H9 (cell line): ENCODE measurements at regions not wholly inside any gene's neighbourhood (a gene's known extent, or its start where the extent isn't known, plus 50 kb on each side); places are given as distances from the start of the nearest gene placed in this dataset.

ENCODE experiments used
- DNase-seq: peaks from one replicate; pipeline ENCODE4 v3.0.0-alpha.2; 2017
- H2AFZ ChIP-seq: one replicate; pipeline ENCODE4 v1.6.1; 2013; ENCODE audit warnings: mild to moderate bottlenecking, low read length, control low read depth, moderate library complexity
- H2AK5ac ChIP-seq: 2 replicates; pipeline ENCODE4 v1.6.1; 2013; ENCODE audit warnings: low read length, control low read depth, mixed read lengths; ENCODE audit not compliant: insufficient read length
- H2BK120ac ChIP-seq: one replicate; pipeline ENCODE4 v1.6.1; 2013; ENCODE audit warnings: low read depth, mild to moderate bottlenecking, low read length, control low read depth, inconsistent platforms; ENCODE audit not compliant: poor library complexity, severe bottlenecking
- H2BK12ac ChIP-seq: 2 replicates; pipeline ENCODE4 v1.6.1; 2013; ENCODE audit warnings: low read length, control low read depth, mixed read lengths, low read depth; ENCODE audit not compliant: insufficient read length
- H2BK15ac ChIP-seq: 2 replicates; pipeline ENCODE4 v1.6.1; 2013; ENCODE audit warnings: low read depth, low read length, control low read depth
- H2BK20ac ChIP-seq: one replicate; pipeline ENCODE4 v1.6.1; 2013; ENCODE audit warnings: low read depth, mild to moderate bottlenecking, low read length, control low read depth, inconsistent platforms; ENCODE audit not compliant: poor library complexity, severe bottlenecking
- H2BK5ac ChIP-seq: 2 replicates; pipeline ENCODE4 v1.6.1; 2013; ENCODE audit warnings: low read length, control low read depth, mixed read lengths; ENCODE audit not compliant: insufficient read length
- H3K14ac ChIP-seq: 2 replicates; pipeline ENCODE4 v1.6.1; 2013; ENCODE audit warnings: low read length, control low read depth; ENCODE audit not compliant: insufficient read depth
- H3K18ac ChIP-seq: 2 replicates; pipeline ENCODE4 v1.6.1; 2013; ENCODE audit warnings: low read depth, mild to moderate bottlenecking, mixed read lengths, low read length, control low read depth; ENCODE audit not compliant: insufficient read length
- H3K23ac ChIP-seq: 2 replicates; pipeline ENCODE4 v1.6.1; 2013; ENCODE audit warnings: low read length, control low read depth, mixed read lengths, low read depth; ENCODE audit not compliant: insufficient read length
- H3K23me2 ChIP-seq: 2 replicates; pipeline ENCODE4 v1.6.1; 2013; ENCODE audit warnings: low read depth, mild to moderate bottlenecking, mixed read lengths, low read length, control low read depth; ENCODE audit not compliant: insufficient read length, poor library complexity, severe bottlenecking
- H3K27ac ChIP-seq: 2 replicates; pipeline ENCODE4 v1.5.1; 2013; ENCODE audit warnings: low read length, control low read depth, mixed read lengths, low read depth; ENCODE audit not compliant: insufficient read length
- H3K27me3 ChIP-seq: 2 replicates; pipeline ENCODE4 v1.6.1; 2013; ENCODE audit warnings: low read length, control low read depth, inconsistent platforms; ENCODE audit not compliant: insufficient read depth
- H3K4ac ChIP-seq: 2 replicates; pipeline ENCODE4 v1.6.1; 2013; ENCODE audit warnings: low read depth, mild to moderate bottlenecking, control low read depth, inconsistent platforms, low read length, moderate library complexity
- H3K4me1 ChIP-seq: 2 replicates; pipeline ENCODE4 v1.6.1; 2013; ENCODE audit warnings: low read length, control low read depth, inconsistent platforms; ENCODE audit not compliant: insufficient read depth
- H3K4me2 ChIP-seq: 2 replicates; pipeline ENCODE4 v1.6.1; 2013; ENCODE audit warnings: low read length, control low read depth, mixed read lengths; ENCODE audit not compliant: insufficient read length, insufficient read depth
- H3K56ac ChIP-seq: 2 replicates; pipeline ENCODE4 v1.6.1; 2013; ENCODE audit warnings: low read depth, mild to moderate bottlenecking, mixed read lengths, low read length, control low read depth; ENCODE audit not compliant: insufficient read length
- H3K79me1 ChIP-seq: 2 replicates; pipeline ENCODE4 v1.6.1; 2013; ENCODE audit warnings: low read depth, mild to moderate bottlenecking, moderate library complexity, low read length, control low read depth, inconsistent platforms; ENCODE audit not compliant: insufficient read depth, poor library complexity, severe bottlenecking
- H3K79me2 ChIP-seq: 2 replicates; pipeline ENCODE4 v1.6.1; 2013; ENCODE audit warnings: low read length, control low read depth, inconsistent platforms; ENCODE audit not compliant: insufficient read depth
- H3K9ac ChIP-seq: 2 replicates; pipeline ENCODE4 v1.6.1; 2013; ENCODE audit warnings: low read length, control low read depth, mixed read lengths; ENCODE audit not compliant: insufficient read length; ENCODE audit errors: extremely low read depth
- H3K9me3 ChIP-seq: one replicate; pipeline ENCODE4 v1.6.1; 2013; ENCODE audit warnings: low read depth, low read length, inconsistent platforms; ENCODE audit not compliant: control insufficient read depth
- H3T11ph ChIP-seq: one replicate; pipeline ENCODE4 v1.6.1; 2013; ENCODE audit warnings: mild to moderate bottlenecking, low read length, control low read depth, inconsistent platforms
- H4K20me1 ChIP-seq: one replicate; pipeline ENCODE4 v1.6.1; 2013; ENCODE audit not compliant: control insufficient read depth, insufficient read length, insufficient read depth
- H4K5ac ChIP-seq: 2 replicates; pipeline ENCODE4 v1.6.1; 2013; ENCODE audit warnings: low read depth, mild to moderate bottlenecking, mixed read lengths, low read length, control low read depth; ENCODE audit not compliant: insufficient read length
- H4K8ac ChIP-seq: replicated peaks from 2 replicates; pipeline ENCODE4 v1.6.1; 2013; ENCODE audit warnings: low read length, control low read depth, mixed read lengths, low read depth; ENCODE audit not compliant: insufficient read length
- H4K91ac ChIP-seq: 2 replicates; pipeline ENCODE4 v1.6.1; 2013; ENCODE audit warnings: low read depth, mild to moderate bottlenecking, moderate library complexity, mixed read lengths, low read length, control low read depth; ENCODE audit not compliant: insufficient read length
- H3K27ac Mint-ChIP-seq, 3 experiments: 2 replicates in 2 of 3; 3 replicates in 1 of 3; pipeline ENCODE4 v1.8.0; 2020 to 2021; ENCODE audit warnings: mixed read lengths in 3 of 3, mild to moderate bottlenecking in 1 of 3, moderate library complexity in 1 of 3
- H3K27me3 Mint-ChIP-seq: 2 replicates; pipeline ENCODE4 v1.8.0; 2021; ENCODE audit warnings: low read depth, mild to moderate bottlenecking, moderate library complexity, mixed read lengths
- H3K36me3 Mint-ChIP-seq, 3 experiments: 2 replicates in 2 of 3; 3 replicates in 1 of 3; pipeline ENCODE4 v1.8.0; 2020 to 2021; ENCODE audit warnings: low read depth in 3 of 3, mixed read lengths in 3 of 3; ENCODE audit not compliant: insufficient read depth in 1 of 3
- H3K4me1 Mint-ChIP-seq, 2 experiments: 2 replicates each; pipeline ENCODE4 v1.8.0; 2020; ENCODE audit warnings: mixed read lengths in 2 of 2
- H3K4me3 Mint-ChIP-seq, 2 experiments: 2 replicates in 1 of 2; 3 replicates in 1 of 2; pipeline ENCODE4 v1.8.0; 2020 to 2021; ENCODE audit warnings: mild to moderate bottlenecking in 2 of 2, mixed read lengths in 2 of 2, moderate library complexity in 1 of 2
- H3K9me3 Mint-ChIP-seq, 2 experiments: 2 replicates in 1 of 2; 3 replicates in 1 of 2; pipeline ENCODE4 v1.8.0; 2020; ENCODE audit warnings: mild to moderate bottlenecking in 2 of 2, mixed read lengths in 2 of 2, moderate library complexity in 1 of 2
- CTCF ChIP-seq: fragments of 200-600 bp; sonication (generic); conservative IDR thresholded peaks from 3 replicates; pipeline ENCODE4 v1.8.0; 2021; ENCODE audit warnings: antibody characterized with exemption, mild to moderate bottlenecking
- WGBS: extraction: QIAGEN DNeasy Blood & Tissue Kit; methylation state at CpG from one replicate; pipeline ENCODE4 v1.1.7; 2013; ENCODE audit warnings: missing lambda C conversion rate, low lambda C conversion rate, mixed read lengths; ENCODE audit not compliant: insufficient read length; ENCODE audit errors: extremely low coverage; 5-methylcytosine and 5-hydroxymethylcytosine counted together

GRCh38 chr21:41678016-41678923, 88.6 kb downstream of the RIPK4 start:
- H4K8ac ChIP-seq = no peak overlapping the region
- H3K18ac ChIP-seq = peak overlapping the region; percentile 65
- no peak overlapping the region for H2BK120ac ChIP-seq
- no peaks in the 10 kb centered on the region for H3K79me2 ChIP-seq
- H3K9me3 Mint-ChIP-seq = no peaks in the 10 kb centered on the region
- H2BK20ac ChIP-seq = no peak overlapping the region
- no peak for TF ChIP-seq CTCF
- no peak overlapping the region for H3K9ac ChIP-seq
- no peak overlapping the region for H3K4me3 Mint-ChIP-seq
- H4K20me1 ChIP-seq = no peaks in the 10 kb centered on the region
- H4K91ac ChIP-seq = no peak overlapping the region
- no peak overlapping the region for H3K4ac ChIP-seq
- H2BK12ac ChIP-seq = no peak overlapping the region
- WGBS = no CpG with 5 or more reads among the region's 17 CpGs
- no peak for DNase-seq
- no peaks in the 10 kb centered on the region; the same call in none of the 2 replicates for H3K4me1 ChIP-seq
- H3K4me2 ChIP-seq = no peak overlapping the region
- no peaks in the 10 kb centered on the region; a peak in 1 of 7 replicates for H3K36me3 Mint-ChIP-seq
- no peak overlapping the region for H2BK5ac ChIP-seq
- H3K14ac ChIP-seq = peak overlapping the region; percentile 41; the same call in 1 of the 2 replicates
- no peak overlapping the region for H3T11ph ChIP-seq
- no peaks in the 10 kb centered on the region for H3K79me1 ChIP-seq
- H3K23me2 ChIP-seq = no peaks in the 10 kb centered on the region
- H3K23ac ChIP-seq = no peak overlapping the region
- H3K27me3 ChIP-seq = no peaks in the 10 kb centered on the region
- no peak overlapping the region for H2AFZ ChIP-seq
- peak overlapping the region in 2 of 3 experiments; percentile 76 to 89; a peak in 4 of 7 replicates for H3K27ac Mint-ChIP-seq
- peaks cover 24 to 42% of the 10 kb centered on the region in 2 experiments for H3K4me1 Mint-ChIP-seq
- H3K9me3 ChIP-seq = no peaks in the 10 kb centered on the region
- peak overlapping the region; percentile 11 for H4K5ac ChIP-seq
- H2AK5ac ChIP-seq = no peak overlapping the region
- no peak overlapping the region for H3K56ac ChIP-seq
- no peak overlapping the region for H3K27ac ChIP-seq
- no peaks in the 10 kb centered on the region; the same call in 1 of the 2 replicates for H3K27me3 Mint-ChIP-seq
- H2BK15ac ChIP-seq = no peak overlapping the region
